Neural cell (in vitro differentiated cells): ENCODE measurements at regions not wholly inside any gene's neighbourhood (a gene's known extent, or its start where the extent isn't known, plus 50 kb on each side); places are given as distances from the start of the nearest gene placed in this dataset.

ENCODE experiments used
- CTCF ChIP-seq: fragments of 450-650 bp; IDR thresholded peaks from 2 replicates; pipeline ENCODE4 v1.5.1; 2014; ENCODE audit warnings: antibody characterized with exemption, mild to moderate bottlenecking, moderate library complexity; ENCODE audit not compliant: poor library complexity, severe bottlenecking
- EP300 ChIP-seq: fragments of 450-650 bp; conservative IDR thresholded peaks from 2 replicates; pipeline ENCODE4 v1.6.1; 2014; ENCODE audit warnings: antibody characterized with exemption, mild to moderate bottlenecking, moderate library complexity; ENCODE audit not compliant: poor library complexity, severe bottlenecking
- REST ChIP-seq: IDR thresholded peaks from 2 replicates; pipeline ENCODE4 v1.6.1; 2012; ENCODE audit warnings: borderline replicate concordance
- TAF1 ChIP-seq: IDR thresholded peaks from 2 replicates; pipeline ENCODE4 v1.6.1; 2012; ENCODE audit warnings: low read depth

GRCh38 chr20:53845980-53846379 lies 224.4 kb downstream of the BCAS1 start:
- TF ChIP-seq CTCF (no peak), EP300 (no peak), TAF1 (no peak), REST (no peak)
